ENCODE measurements at regions not wholly inside any gene's neighbourhood (a gene's known extent, or its start where the extent isn't known, plus 50 kb on each side); places are given as distances from the start of the nearest gene placed in this dataset.

GRCh38 chr10:121221991-121222390, 370.8 kb downstream of the WDR11 start:
- no peak for DNase-seq

GRCh38 chr10:121222842-121223241, 371.7 kb downstream of the WDR11 start:
- no peak for DNase-seq

- DNase-seq, result no peak
Observed at GRCh38 chr10:121231079-121231478, 367.2 kb downstream of the FGFR2 start.

GRCh38 chr10:121232494-121232893, 365.8 kb downstream of the FGFR2 start:
- no peak for DNase-seq

GRCh38 chr10:121235692-121236091, 362.6 kb downstream of the FGFR2 start:
- DNase-seq, result no peak

- no peak for DNase-seq
Observed at GRCh38 chr10:121236621-121237020, 361.6 kb downstream of the FGFR2 start.

GRCh38 chr10:121237718-121238117, 360.5 kb downstream of the FGFR2 start:
- no peak for DNase-seq

GRCh38 chr10:121240011-121240410, 358.2 kb downstream of the FGFR2 start:
- DNase-seq, result no peak

GRCh38 chr10:121240556-121240955, 357.7 kb downstream of the FGFR2 start:
- no peak for DNase-seq

GRCh38 chr10:121241337-121241736, 356.9 kb downstream of the FGFR2 start:
- DNase-seq, result no peak

GRCh38 chr10:121242741-121243608, 355.3 kb downstream of the FGFR2 start:
- no peak for DNase-seq

GRCh38 chr10:121243609-121244241, 354.5 kb downstream of the FGFR2 start:
- no peak for DNase-seq

- no peak for DNase-seq
Observed at GRCh38 chr10:121244818-121245217, 353.4 kb downstream of the FGFR2 start.

- no peak for DNase-seq
Observed at GRCh38 chr10:121245754-121246153, 352.5 kb downstream of the FGFR2 start.

GRCh38 chr10:121248266-121248665, 350.0 kb downstream of the FGFR2 start:
- no peak for DNase-seq

GRCh38 chr10:121250995-121251764, 347.1 kb downstream of the FGFR2 start:
- DNase-seq, result no peak

GRCh38 chr10:121252756-121253155, 345.5 kb downstream of the FGFR2 start:
- no peak for DNase-seq

- no peak for DNase-seq
Observed at GRCh38 chr10:121260377-121260776, 337.9 kb downstream of the FGFR2 start.

- DNase-seq, result no peak
Observed at GRCh38 chr10:121261665-121262064, 336.6 kb downstream of the FGFR2 start.

GRCh38 chr10:121262774-121263430, 335.3 kb downstream of the FGFR2 start:
- no peak for DNase-seq

- no peak for DNase-seq
Observed at GRCh38 chr10:121263431-121263783, 334.8 kb downstream of the FGFR2 start.

All from nucleus accumbens (tissue), 56 donors.